SK-N-SH (cell line): ENCODE measurements at regions not wholly inside any gene's neighbourhood (a gene's known extent, or its start where the extent isn't known, plus 50 kb on each side); places are given as distances from the start of the nearest gene placed in this dataset.

Experiments
- CTCF ChIA-PET: fragments of 300-600, 350-600 bp; formaldehyde crosslinking; extraction: SDS; loops from one replicate; lab custom pipeline; 2021; lab: Yijun Ruan, JAX
- POLR2A ChIA-PET: fragments of 350-600 bp; sonication (Branson Sonifier 250); formaldehyde crosslinking; extraction: SDS; loops from one replicate; lab custom pipeline; 2020; ENCODE audit warnings: antibody characterized with exemption, inconsistent platforms; lab: Yijun Ruan, JAX
- DNase-seq: peaks from one replicate; pipeline ENCODE4 v3.0.0; 2012
- H2AFZ ChIP-seq: fragments of 200-600 bp; sonication (generic); 2 replicates; pipeline ENCODE4 v1.8.1; 2016; ENCODE audit warnings: antibody characterized with exemption, mild to moderate bottlenecking, low read depth
- H3F3A ChIP-seq: fragments of 200-600 bp; sonication (generic); replicated peaks from 2 replicates; pipeline ENCODE3; 2016; ENCODE audit warnings: antibody characterized with exemption, mild to moderate bottlenecking; ENCODE audit not compliant: insufficient read depth
- H3K27ac ChIP-seq, 2 experiments: fragments of 200-500 bp in 1 of 2; fragments of 200-600 bp in 1 of 2; sonication (Bioruptor generic) in 1 of 2; sonication (generic), shearing (Covaris generic) in 1 of 2; 2 replicates each; pipeline versions ENCODE4 v1.5.1 to v1.6.1; 2014 to 2016; ENCODE audit warnings: low read depth in 2 of 2, inconsistent platforms in 1 of 2, low read length in 1 of 2, mild to moderate bottlenecking in 1 of 2, mixed read lengths in 1 of 2
- H3K27me3 ChIP-seq: fragments of 200-600 bp; sonication (generic), shearing (Covaris generic); 2 replicates; pipeline ENCODE4 v1.6.1; 2016; ENCODE audit warnings: mixed run types; ENCODE audit not compliant: insufficient read depth
- H3K36me3 ChIP-seq, 2 experiments: fragments of 200-500 bp in 1 of 2; fragments of 200-600 bp in 1 of 2; sonication (Bioruptor generic) in 1 of 2; sonication (generic) in 1 of 2; replicated peaks in 1 of 2; 2 replicates each; pipeline versions ENCODE3 to v1.5.1; 2014 to 2016; ENCODE audit warnings: low read length in 1 of 2, mild to moderate bottlenecking in 1 of 2; ENCODE audit not compliant: insufficient read depth in 2 of 2, control insufficient read depth in 1 of 2
- H3K4me1 ChIP-seq, 2 experiments: fragments of 200-500 bp in 1 of 2; fragments of 200-600 bp in 1 of 2; sonication (Bioruptor generic) in 1 of 2; sonication (generic), shearing (Covaris generic) in 1 of 2; 2 replicates each; pipeline versions ENCODE4 v1.5.1 to v1.6.1; 2014 to 2016; ENCODE audit warnings: low read depth in 1 of 2, low read length in 1 of 2, mixed run types in 1 of 2; ENCODE audit not compliant: insufficient read depth in 2 of 2, control insufficient read depth in 1 of 2
- H3K4me2 ChIP-seq: fragments of 200-600 bp; sonication (generic), shearing (Covaris generic); 2 replicates; pipeline ENCODE4 v1.6.1; 2017; ENCODE audit warnings: mixed run types
- H3K4me3 ChIP-seq, 2 experiments: fragments of 200-500 bp in 1 of 2; fragments of 200-600 bp in 1 of 2; sonication (Bioruptor generic) in 1 of 2; sonication (generic), shearing (Covaris generic) in 1 of 2; 2 replicates each; pipeline versions ENCODE4 v1.5.1 to v1.8.1; 2014 to 2016; ENCODE audit warnings: low read depth in 2 of 2, inconsistent platforms in 1 of 2, low read length in 1 of 2, mild to moderate bottlenecking in 1 of 2, mixed read lengths in 1 of 2, moderate library complexity in 1 of 2
- H3K79me2 ChIP-seq: fragments of 200-600 bp; sonication (generic); 2 replicates; pipeline ENCODE4 v1.8.1; 2017; ENCODE audit warnings: mild to moderate bottlenecking; ENCODE audit not compliant: insufficient read depth
- H3K9ac ChIP-seq: fragments of 200-600 bp; sonication (generic); 2 replicates; pipeline ENCODE4 v1.6.1; 2017; ENCODE audit warnings: mixed run types
- H3K9me2 ChIP-seq: fragments of 200-600 bp; sonication (generic); 2 replicates; pipeline ENCODE4 v1.6.1; 2017; ENCODE audit warnings: mixed run types
- H3K9me3 ChIP-seq: fragments of 200-600 bp; sonication (generic); 2 replicates; pipeline ENCODE4 v1.6.1; 2017; ENCODE audit warnings: mixed run types, mild to moderate bottlenecking, moderate library complexity
- H4K20me1 ChIP-seq: fragments of 200-600 bp; sonication (generic); 2 replicates; pipeline ENCODE4 v1.6.1; 2017; ENCODE audit warnings: mild to moderate bottlenecking, mixed run types; ENCODE audit not compliant: insufficient read depth
- CHD2 ChIP-seq: fragments of 150-350 bp; IDR thresholded peaks from 2 replicates; pipeline ENCODE4 v1.6.1; 2018; ENCODE audit warnings: low read length; ENCODE audit not compliant: partially characterized antibody
- ELF1 ChIP-seq: IDR thresholded peaks from 2 replicates; pipeline ENCODE4 v1.4.0; 2012
- EP300 ChIP-seq, 2 experiments: IDR thresholded peaks; 2 replicates each; pipeline versions ENCODE4 v1.4.0 to v1.6.1; 2012; ENCODE audit warnings: borderline replicate concordance in 1 of 2, low read depth in 1 of 2, low read length in 1 of 2
- FOXM1 ChIP-seq: IDR thresholded peaks from 2 replicates; pipeline ENCODE4 v1.4.0; 2012; ENCODE audit warnings: low read depth, mild to moderate bottlenecking
- GABPA ChIP-seq: IDR thresholded peaks from 2 replicates; pipeline ENCODE4 v1.4.0; 2012; ENCODE audit warnings: low read depth, mild to moderate bottlenecking
- GATA2 ChIP-seq: sonication (generic); formaldehyde crosslinking; IDR thresholded peaks from 2 replicates; pipeline ENCODE4 v1.5.0; 2020; ENCODE audit warnings: mild to moderate bottlenecking, missing genetic modification reagents
- JUND ChIP-seq: IDR thresholded peaks from 2 replicates; pipeline ENCODE4 v1.4.0; 2012
- MAX ChIP-seq: IDR thresholded peaks from 2 replicates; pipeline ENCODE4 v1.4.0; 2012; ENCODE audit warnings: low read depth
- MEF2A ChIP-seq: IDR thresholded peaks from 2 replicates; pipeline ENCODE4 v1.4.0; 2012; ENCODE audit warnings: low read depth, borderline replicate concordance
- MXI1 ChIP-seq: IDR thresholded peaks from 2 replicates; pipeline ENCODE4 v1.6.1; 2012; ENCODE audit warnings: mild to moderate bottlenecking, low read depth, low read length, improper control_type of control experiment
- NFIC ChIP-seq: IDR thresholded peaks from 2 replicates; pipeline ENCODE4 v1.4.0; 2012; ENCODE audit warnings: borderline replicate concordance
- NRF1 ChIP-seq: IDR thresholded peaks from 2 replicates; pipeline ENCODE4 v1.6.1; 2012; ENCODE audit warnings: low read depth, mild to moderate bottlenecking, low read length
- PBX3 ChIP-seq: IDR thresholded peaks from 2 replicates; pipeline ENCODE4; 2012
- POLR2AphosphoS5 ChIP-seq: IDR thresholded peaks from 2 replicates; pipeline ENCODE4 v1.6.1; 2012; ENCODE audit warnings: low read depth, low read length
- RAD21 ChIP-seq: IDR thresholded peaks from 2 replicates; pipeline ENCODE4 v1.6.1; 2012; ENCODE audit warnings: mild to moderate bottlenecking, low read length
- RCOR1 ChIP-seq: fragments of 150-350 bp; IDR thresholded peaks from 2 replicates; pipeline ENCODE4 v1.6.1; 2017; ENCODE audit warnings: antibody characterized with exemption, low read length
- REST ChIP-seq: IDR thresholded peaks from 2 replicates; pipeline ENCODE4 v1.6.1; 2012; ENCODE audit warnings: mild to moderate bottlenecking, low read depth, low read length, moderate library complexity
- RFX5 ChIP-seq: IDR thresholded peaks from 2 replicates; pipeline ENCODE4 v1.6.1; 2012; ENCODE audit warnings: mild to moderate bottlenecking, improper control_type of control experiment, low read length
- RXRA ChIP-seq: IDR thresholded peaks from 2 replicates; pipeline ENCODE4 v1.4.0; 2012; ENCODE audit warnings: low read depth, mild to moderate bottlenecking, borderline replicate concordance
- SMC3 ChIP-seq: IDR thresholded peaks from 2 replicates; pipeline ENCODE4 v1.6.1; 2012; ENCODE audit warnings: low read depth, low read length, improper control_type of control experiment
- TCF12 ChIP-seq: IDR thresholded peaks from 2 replicates; pipeline ENCODE4 v1.4.0; 2012
- TEAD4 ChIP-seq: IDR thresholded peaks from 2 replicates; pipeline ENCODE4 v1.4.0; 2012; ENCODE audit warnings: mild to moderate bottlenecking, borderline replicate concordance; ENCODE audit not compliant: insufficient read depth
- USF2 ChIP-seq: fragments of 150-350 bp; IDR thresholded peaks from 2 replicates; pipeline ENCODE4 v1.6.1; 2017; ENCODE audit warnings: antibody characterized with exemption, low read length, low read depth, borderline replicate concordance
- ZBTB33 ChIP-seq: IDR thresholded peaks from 2 replicates; pipeline ENCODE4 v1.4.0; 2012; ENCODE audit warnings: low read depth, borderline replicate concordance
- WGBS: methylation state at CpG from one replicate; pipeline ENCODE4 v1.1.6; 2017; ENCODE audit warnings: low lambda C conversion rate; 5-methylcytosine and 5-hydroxymethylcytosine counted together
- TF ChIP-seq, protein P1 (sequence below): fragments of 200-600 bp; sonication (generic); IDR thresholded peaks from 2 replicates; pipeline ENCODE4 v1.6.1; 2017; ENCODE audit warnings: antibody characterized with exemption, mild to moderate bottlenecking, moderate library complexity

DNA sequence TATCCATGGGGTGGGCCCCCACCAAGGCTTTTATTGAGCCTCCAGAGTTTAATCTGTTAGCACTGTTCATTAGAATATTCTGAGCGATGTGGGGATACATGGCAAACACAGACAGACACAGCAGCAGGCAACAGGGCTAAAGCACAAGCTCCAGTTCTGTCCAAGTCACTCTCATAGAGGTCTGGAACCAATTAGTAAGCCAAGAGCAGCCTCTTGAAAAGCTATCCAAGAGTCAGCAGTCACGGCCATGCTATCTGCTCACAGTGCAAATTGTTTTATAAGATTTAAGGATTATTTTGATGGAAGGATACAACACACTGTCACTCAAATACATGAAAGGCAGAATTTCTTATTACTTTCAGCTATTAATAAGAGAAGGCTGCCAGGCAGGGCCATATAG is 86.4 kb upstream of the DGKB start:
- ChIA-PET CTCF (interaction anchor here (0.8 to 1.7 kb wide), 6 partner anchors 14 to 271 kb away, joined by 3 to 7 read pairs (median 3); no protein-coding TSS in a partner anchor), POLR2A (interaction anchor here (0.6 to 1.0 kb wide), 3 partner anchors 22 to 638 kb away, joined by 3 read pairs; no protein-coding TSS in a partner anchor)
- Histone ChIP-seq H3K4me1 (peaks cover 0 to 11% of the 10 kb centered on the region in 2 experiments; a peak in 2 of 4 replicates), H3K79me2 (no peaks in the 10 kb centered on the region), H2AFZ (no peak overlapping the region), H3K9me3 (no peaks in the 10 kb centered on the region), H3K9ac (no peak overlapping the region), H3K9me2 (no peaks in the 10 kb centered on the region), H3K27me3 (no peaks in the 10 kb centered on the region), H4K20me1 (no peaks in the 10 kb centered on the region), H3K36me3 (no peaks in the 10 kb centered on the region), H3K4me3 (no peak overlapping the region), H3K27ac (peak overlapping the region in 1 of 2 experiments; percentile 74; a peak in 2 of 4 replicates), H3F3A (no peaks in the 10 kb centered on the region), H3K4me2 (no peak overlapping the region)
- DNase-seq = peak; percentile 44
- 14% methylated on average over 2 of the region's 2 CpGs for WGBS
- no peak for TF ChIP-seq FOXM1
- no peak for TF ChIP-seq MEF2A
- peak; percentile 87 for TF ChIP-seq TCF12
- TF ChIP-seq PBX3 = no peak
- peak; percentile 70 for TF ChIP-seq GATA2 (CRISPR knock-in tag)
- no peak for TF ChIP-seq POLR2AphosphoS5
- no peak for TF ChIP-seq SMC3
- no peak for TF ChIP-seq MAX
- no peak for TF ChIP-seq GABPA
- TF ChIP-seq RCOR1 = peak; percentile 65; the same call in 1 of the 2 replicates
- no peak for TF ChIP-seq RFX5
- no peak for TF ChIP-seq TEAD4
- peak; percentile 50 for TF ChIP-seq CHD2
- TF ChIP-seq REST = no peak
- no peak for TF ChIP-seq RXRA
- TF ChIP-seq MXI1 = peak; percentile 64; the same call in 1 of the 2 replicates
- TF ChIP-seq, protein P1, sequence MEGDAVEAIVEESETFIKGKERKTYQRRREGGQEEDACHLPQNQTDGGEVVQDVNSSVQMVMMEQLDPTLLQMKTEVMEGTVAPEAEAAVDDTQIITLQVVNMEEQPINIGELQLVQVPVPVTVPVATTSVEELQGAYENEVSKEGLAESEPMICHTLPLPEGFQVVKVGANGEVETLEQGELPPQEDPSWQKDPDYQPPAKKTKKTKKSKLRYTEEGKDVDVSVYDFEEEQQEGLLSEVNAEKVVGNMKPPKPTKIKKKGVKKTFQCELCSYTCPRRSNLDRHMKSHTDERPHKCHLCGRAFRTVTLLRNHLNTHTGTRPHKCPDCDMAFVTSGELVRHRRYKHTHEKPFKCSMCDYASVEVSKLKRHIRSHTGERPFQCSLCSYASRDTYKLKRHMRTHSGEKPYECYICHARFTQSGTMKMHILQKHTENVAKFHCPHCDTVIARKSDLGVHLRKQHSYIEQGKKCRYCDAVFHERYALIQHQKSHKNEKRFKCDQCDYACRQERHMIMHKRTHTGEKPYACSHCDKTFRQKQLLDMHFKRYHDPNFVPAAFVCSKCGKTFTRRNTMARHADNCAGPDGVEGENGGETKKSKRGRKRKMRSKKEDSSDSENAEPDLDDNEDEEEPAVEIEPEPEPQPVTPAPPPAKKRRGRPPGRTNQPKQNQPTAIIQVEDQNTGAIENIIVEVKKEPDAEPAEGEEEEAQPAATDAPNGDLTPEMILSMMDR = no peak
- no peak for TF ChIP-seq NRF1
- TF ChIP-seq ELF1 = no peak
- TF ChIP-seq EP300 (IDR thresholded peaks at IDR 0.05; ENCODE audit: borderline replicate concordance in 1 of 2, low read depth in 1 of 2, low read length in 1 of 2) = peak in 1 of 2 experiments; percentile 75; a peak in 2 of 4 replicates
- no peak for TF ChIP-seq USF2
- no peak for TF ChIP-seq NFIC
- no peak for TF ChIP-seq ZBTB33
- TF ChIP-seq JUND = no peak
- TF ChIP-seq RAD21 = peak; percentile 42; the same call in 1 of the 2 replicates
